GM21576 (cell line): ENCODE measurements at regions not wholly inside any gene's neighbourhood (a gene's known extent, or its start where the extent isn't known, plus 50 kb on each side); places are given as distances from the start of the nearest gene placed in this dataset.
"Not testable (repeated sequence)": the region's sequence is repeated elsewhere in the genome, so short reads cannot be mapped to it uniquely, and the experiment has no call there.

Experiments used
- ATAC-seq: cut with Tn5 transposase; IDR thresholded peaks from one replicate; pipeline ENCODE4 v1.9.1; 2021; ENCODE audit warnings: mild to moderate bottlenecking, moderate library complexity; ENCODE audit not compliant: unreplicated experiment

DNA sequence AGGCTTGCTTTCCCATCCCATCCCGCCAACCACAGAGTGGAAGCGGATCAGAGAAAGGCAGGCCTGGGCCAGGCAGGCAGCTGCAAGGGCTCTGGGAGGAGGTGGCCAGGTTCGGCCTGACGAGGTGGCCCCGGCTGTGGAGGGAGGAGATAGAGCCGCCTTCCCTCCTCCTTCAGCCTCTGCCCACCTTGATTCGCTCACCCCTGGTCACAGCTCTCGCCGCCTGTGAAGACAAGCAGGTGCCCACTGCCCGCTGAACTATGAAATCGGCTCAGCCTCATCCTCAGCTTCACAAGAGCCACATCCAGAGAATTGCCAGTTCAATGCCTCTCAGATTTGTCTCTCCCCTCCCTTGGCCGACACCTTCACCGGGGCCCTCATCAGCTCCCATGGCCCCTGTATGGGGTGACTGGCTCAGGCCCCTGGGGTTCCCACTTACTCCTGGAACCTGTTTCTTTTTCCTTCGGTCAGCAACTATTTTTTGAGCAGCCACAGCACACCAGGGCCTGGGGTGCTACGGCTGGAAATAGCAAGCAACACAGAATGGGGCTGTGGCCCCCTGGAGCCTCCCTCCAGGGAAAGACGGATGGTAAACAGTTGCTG is 80.0 kb upstream of the CHST15 start:
- no peak for ATAC-seq

DNA sequence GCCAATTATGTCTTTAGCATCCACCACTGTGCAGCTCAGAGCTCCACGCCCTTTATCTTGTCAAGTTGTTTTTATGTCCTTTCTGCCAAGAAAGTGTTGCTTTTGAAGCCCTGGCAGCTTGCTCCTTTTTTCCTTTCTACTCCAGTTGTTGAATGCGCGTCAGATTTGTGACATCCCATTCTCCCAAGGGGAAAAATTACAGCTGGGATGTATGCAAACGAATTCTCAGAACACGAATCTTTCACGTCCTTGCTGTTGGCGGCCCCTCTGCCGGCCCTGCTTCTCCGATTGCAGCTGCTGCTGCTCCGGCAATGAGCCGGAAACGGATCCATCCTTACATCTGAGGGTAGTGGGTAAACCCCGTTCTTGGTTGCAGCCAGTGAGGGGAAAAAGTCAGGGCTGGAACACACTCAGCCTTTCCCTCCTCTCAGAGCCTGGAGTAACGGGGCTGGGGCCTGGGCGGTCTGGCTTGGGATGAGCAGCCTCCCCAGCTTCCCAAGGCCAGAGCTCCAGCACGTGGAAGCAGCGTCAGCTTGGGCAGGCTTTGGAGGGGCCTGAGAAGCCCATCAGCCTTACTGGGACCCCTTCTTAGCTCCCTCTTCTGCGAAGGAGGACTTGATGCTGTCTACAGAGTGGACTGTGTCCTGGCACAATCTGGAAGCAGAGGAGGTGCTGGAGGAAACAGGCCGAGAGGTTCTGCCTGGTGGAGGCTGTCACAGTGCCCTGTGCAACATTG is 79.0 kb upstream of the CHST15 start:
- ATAC-seq, result no peak

DNA sequence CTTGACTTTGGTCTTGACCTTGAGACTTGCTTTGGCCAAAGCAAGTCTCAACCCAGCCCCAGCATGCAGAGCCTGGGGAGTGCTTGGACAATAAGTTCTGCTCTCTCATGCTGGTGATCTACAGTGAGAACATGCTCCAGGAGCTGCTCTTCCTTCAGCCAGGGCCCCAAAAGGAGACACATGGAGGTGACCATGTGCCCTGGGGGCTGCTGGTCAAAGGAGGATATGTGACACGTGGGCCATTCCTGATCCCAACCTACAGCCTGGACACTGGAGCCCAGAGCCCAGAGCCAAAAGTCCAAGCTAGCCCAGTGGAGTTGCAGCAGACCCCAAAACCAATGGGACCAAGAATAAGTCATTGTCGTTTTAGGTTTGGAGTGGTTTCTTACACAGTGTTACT is 78.2 kb upstream of the CHST15 start:
- no peak for ATAC-seq

DNA sequence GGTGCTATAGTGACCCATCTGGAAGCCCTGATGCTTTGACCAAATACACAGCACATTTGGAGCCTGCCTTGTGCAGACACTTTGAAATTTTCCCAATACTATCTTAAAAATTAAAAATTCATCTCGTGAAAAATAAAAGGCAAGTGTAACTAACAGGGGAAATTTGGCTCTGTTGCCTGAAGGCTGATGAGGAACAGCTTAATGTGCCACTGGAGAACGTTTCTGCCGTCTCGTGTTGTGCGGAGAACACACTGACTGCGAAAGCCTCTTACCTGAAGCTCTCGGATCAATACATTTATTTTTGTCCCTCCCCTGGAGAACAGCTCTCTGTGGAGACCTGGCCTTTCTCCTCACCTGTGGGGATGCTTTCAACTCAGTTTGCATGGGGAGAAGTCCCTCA is 77.2 kb upstream of the CHST15 start:
- no peak for ATAC-seq

DNA sequence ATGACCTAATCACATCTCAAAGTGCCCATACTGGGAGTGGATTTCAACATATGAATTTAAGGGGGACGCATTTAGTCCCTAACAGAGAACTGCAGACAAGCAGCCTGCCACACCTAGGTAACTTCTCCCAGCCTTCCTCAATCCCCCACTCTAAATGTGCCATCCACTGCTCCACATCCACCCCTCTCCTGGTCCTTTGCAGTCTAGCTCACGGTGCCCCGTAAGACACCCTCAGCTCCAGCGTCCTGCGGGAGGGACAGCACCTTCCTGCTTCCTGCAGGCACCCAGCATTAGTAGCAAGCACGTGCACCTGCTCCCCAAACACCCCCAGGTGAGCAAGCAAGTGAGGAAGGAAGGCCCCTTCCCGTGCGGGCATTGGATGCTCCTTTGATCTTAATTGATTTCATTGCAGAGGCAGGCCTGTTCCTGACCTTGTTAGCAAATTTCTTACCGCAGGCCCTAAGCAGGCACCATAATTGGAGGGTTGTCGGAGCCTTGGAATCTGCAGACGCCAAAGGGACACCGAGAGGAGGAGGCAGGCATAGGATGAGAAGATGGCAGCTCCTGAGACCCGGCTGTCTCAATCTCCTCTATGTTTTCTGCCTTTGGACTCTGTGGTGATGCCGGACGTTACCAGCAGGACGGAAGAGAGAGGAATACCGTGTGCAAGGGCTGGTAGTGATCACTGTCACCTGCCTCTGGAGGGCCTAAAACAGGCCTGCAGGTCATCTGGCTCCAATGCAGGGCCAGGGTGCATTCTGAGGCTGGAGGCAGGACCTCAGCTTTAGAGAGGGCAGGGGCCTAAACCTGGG is 75.8 kb upstream of the CHST15 start:
- no peak for ATAC-seq

DNA sequence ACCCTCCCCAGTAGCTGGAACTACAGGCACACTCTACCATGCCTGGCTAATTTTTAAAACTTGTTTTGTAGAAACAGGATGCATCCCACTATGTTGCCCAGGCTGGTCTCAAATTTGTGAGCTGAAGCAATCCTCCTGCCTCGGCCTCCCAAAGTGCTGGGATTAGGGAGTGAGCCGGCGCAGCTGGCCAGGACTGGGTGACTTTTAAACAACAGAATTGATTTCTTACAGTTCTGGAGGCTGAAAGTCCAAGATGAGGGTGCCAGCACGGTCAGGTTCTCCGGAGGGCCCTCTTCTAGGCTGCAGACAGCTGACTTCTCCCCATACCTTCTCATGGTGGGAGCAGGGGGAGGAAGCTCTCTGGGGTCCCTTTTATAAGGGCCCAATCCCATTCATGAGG is 75.2 kb upstream of the CHST15 start:
- ATAC-seq, result no peak

DNA sequence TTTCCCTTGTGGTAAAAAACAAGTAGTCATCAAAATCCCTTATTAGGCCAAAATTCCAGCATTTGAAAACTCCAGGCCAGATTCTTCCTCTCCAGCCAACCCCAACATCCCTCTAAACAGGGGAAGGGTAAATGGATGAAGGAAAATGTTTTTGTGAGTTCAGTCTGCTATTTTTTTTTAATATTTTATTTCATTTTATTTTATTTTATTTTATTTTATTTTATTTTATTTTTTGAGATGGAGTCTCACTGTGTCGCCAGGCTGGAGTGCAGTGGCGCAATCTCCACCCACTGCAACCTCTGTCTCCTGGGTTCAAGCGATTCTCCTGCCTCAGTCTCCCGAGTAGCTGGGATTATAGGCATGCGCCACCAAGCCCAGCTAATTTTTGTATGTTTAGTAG is 74.5 kb upstream of the CHST15 start:
- not testable (repeated sequence) for ATAC-seq

DNA sequence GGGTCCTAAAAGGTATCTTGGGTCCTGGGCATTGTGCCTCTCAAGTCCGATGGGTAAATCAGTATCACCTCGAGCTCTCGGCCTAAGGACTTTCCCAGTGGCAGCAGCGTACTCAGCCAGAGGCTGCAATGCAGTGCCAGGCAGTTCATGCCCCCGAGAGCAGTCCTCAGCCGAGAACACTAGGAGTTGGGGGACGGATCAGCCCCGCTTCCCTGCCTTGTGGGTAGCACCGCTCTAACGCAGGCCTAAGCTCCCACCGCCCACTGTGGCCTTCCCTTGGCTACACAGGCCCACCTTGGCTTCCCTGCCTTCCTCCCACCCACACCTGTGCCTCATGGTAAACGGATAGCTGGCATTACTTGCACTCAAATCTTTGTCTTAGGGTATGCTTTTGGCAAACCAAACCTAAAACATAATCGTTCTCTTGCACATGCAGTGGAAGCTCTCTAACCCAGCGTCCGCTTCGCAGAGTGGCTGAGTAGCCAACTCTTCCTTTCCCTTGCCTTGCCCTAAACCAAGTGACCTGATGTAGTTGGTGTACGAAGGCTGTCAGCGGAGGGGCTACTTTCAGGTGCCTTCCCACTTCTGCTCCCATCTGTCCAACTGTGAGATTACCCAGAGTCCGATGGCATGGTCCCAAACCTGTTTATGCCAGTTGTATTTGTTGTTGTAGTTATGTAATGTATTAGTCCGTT is 73.2 kb upstream of the CHST15 start:
- no peak for ATAC-seq

DNA sequence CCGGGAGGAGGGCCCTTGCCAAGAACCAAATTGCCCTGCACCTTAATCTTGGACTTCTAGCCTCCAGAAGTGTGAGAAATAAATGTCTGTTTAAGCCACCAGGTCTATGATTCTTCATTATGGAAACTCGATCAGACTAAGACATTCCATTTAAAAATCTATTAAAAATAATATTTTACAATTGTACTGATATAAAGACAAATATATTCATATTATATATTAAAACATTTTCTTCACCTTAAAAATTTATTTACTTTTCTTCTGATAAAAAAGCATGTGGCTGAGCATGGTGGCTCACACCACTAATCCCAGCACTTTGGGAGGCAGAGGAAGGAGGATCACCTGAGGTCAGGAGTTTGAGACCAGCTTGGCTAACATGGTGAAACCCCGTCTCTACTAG is 72.4 kb upstream of the CHST15 start:
- ATAC-seq, result no peak

DNA sequence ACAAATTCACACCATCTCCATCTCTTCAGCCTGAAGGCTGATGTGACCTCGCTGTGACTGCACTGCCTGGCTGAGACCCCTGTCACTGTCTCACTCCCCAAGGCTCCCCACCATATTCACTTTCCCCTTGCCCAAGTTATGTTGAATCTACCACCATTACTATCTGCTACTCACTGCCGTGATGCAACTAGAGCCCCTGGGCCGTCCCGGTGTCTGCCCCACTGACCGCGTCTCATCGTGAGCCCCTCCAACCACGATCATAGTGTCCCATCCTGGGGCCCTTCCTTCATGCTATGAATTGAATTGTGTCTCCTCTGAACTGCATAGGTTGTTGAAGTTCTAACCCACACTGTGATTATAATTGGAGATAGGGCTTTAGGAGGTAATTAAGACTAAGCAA is 71.9 kb upstream of the CHST15 start:
- no peak for ATAC-seq

DNA sequence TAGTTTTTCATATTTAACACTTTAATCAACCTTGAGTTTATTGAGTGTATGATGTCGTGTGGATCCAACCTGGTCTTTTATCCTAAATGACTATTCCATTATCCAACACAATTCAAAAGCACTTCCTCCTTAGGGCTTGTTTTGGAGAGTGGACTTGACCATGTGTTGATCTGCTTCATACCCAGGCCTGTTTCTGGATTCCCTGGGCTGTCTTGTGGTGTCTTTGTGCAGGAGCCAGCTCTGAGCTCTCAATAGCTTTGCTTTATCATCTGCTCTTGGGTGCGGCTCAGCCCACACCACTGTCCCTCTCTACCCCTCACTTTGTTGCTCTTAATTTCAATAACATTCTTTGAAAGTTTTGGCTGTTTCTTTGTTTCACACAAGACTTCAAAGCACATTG is 70.9 kb upstream of the CHST15 start:
- ATAC-seq, result no peak

DNA sequence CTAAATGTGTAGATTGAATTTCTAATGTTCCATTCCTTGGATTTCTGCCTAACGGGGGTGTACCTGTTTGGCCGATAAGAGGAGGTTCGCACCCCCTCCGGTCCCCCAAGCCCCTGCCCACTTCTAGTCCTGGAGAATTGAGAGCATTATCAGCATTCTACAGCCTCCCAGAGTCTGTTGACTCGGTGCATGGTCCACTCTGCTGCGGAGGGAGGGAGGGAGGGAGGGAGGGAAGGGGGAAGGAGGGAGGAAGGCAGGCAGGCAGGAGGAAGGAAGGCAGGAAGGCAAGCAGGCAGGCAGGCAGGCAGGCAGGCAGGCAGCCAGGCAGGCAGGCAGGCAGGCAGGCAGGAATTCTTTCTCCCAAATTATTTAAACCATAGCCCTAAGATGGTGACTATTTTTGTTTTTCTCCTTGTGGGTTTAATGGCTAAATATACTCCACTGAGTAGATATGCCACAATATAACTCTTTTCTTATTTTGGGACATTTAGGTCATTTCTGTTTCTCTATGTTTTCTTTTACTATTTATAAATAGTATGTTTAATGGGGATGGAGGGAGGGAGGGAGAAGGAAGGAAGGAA is 69.5 kb upstream of the CHST15 start:
- ATAC-seq, result no peak

DNA sequence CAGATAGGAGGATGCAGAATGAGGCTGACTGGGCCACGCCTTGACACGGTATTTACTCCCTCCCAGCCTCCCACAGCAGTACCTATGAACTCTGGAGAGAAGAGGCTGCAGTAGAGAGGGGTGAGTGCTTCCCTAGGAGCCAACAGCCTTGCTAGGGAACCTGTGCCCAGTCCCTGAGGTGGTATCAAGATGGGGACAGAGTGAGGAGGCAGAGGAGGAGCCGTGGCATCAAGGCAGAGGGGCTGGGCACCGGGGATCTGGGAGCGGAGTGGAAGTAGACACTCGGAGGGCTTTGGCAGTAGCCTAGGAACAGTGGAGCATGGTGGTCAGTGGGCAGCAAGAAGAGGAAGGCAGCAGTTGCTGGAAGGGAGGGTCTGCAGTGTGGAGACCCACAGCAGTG is 68.7 kb upstream of the CHST15 start:
- ATAC-seq, result no peak

DNA sequence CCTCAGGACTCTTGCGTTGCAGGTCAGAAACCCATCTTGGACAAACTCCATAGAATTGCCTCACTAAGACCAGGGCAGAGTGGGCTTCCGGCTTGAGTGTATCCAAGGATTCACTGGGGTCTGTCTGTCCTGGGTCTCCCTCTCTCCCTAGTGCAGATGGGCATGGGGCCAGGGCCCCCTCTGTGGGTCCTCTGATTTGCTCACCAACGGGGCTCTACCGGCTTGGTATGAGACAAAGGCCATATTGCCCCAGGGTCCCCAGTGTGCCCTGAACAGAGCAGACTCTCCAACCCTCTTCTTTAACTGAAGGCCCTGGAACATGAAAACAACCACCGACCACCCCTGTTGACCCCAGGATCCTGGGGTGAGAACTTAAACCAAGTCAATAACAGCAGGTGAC is 68.2 kb upstream of the CHST15 start:
- ATAC-seq, result no peak

DNA sequence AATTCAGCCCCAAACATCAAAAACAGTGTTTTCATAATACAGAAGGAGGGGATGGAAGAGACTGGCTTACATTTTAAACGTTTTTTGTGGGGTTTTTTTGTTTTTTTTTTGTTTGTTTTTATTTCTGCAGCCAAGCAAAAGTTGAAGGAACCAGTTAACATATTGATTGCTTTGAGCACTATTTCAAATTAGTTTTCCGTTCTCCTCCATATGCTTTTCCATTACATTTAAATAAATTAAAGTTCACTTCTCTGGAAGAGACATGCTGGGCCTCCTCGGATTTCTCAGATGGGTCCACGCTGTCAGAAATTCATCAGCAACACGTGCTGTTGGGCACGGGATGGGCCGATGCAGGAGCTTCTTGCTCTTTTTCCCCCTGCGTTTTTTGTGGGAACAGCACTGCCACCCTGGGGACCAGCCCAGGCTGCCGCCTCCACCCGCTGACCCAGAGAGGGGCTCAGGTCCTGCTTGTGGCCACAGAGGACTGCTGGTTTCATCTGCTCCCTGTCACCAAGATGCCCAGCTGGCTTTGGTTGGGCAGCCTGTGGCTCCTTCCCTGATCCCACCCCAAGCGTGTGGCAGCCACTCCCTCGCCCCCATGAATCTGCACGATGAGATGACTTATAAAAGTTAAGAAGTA is 67.7 kb upstream of the CHST15 start:
- ATAC-seq, result no peak

DNA sequence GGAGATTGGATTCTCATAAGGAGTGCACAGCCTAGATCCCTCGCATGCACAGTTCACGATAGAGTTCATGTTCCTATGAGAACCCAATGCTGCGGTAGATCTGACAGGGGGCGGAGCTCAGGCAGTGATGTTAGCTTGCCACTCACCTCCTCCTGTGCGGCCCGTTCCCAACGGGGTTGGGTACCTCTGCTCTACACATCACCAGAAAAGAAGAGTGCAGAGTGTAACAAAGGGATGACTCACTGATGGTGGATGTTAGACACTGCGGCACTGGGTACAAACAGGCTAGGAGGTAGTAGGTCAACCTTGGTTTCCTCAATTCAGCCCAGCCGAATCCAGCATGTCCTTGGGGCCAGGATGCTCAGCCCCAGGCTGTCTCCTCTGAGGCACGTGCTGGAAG is 66.8 kb upstream of the CHST15 start:
- ATAC-seq, result no peak

DNA sequence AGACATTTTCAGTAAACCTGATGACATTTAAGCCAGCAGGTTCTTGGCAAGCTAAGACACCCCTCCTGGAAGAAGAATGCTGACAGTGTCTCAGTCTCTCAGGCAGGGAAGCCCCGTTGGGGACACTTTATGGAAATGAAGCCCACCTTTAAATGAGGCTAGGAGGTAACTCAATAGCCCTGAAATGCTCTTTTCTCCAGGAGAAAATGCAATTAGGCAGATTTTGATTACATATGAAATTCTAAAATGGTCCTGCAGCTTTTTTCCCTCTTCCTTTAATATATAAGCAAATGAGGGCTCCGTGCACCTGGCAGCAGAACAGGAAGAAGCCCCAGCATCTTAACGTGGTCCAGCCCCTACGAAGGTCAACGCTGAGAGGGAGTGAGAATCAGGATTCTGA is 65.8 kb upstream of the CHST15 start:
- no peak for ATAC-seq

DNA sequence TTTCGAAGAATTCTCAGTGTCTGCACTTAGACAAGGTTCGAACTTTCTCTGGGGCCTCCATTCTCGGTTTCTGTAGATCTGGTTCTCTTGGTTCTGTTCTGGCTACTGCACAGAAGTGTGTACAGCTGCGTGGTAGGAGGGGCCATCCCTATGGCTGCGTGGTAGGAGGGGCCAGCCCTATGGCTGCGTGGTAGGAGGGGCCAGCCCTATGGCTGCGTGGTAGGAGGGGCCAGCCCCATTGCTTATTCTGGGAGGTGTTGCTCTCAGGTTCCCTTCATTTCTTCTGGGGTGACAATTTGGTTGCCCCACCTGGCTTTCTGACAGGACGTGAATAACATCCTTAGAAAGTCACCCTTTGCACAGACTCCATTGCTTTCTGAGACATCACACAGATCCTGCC is 65.2 kb upstream of the CHST15 start:
- ATAC-seq, result no peak

DNA sequence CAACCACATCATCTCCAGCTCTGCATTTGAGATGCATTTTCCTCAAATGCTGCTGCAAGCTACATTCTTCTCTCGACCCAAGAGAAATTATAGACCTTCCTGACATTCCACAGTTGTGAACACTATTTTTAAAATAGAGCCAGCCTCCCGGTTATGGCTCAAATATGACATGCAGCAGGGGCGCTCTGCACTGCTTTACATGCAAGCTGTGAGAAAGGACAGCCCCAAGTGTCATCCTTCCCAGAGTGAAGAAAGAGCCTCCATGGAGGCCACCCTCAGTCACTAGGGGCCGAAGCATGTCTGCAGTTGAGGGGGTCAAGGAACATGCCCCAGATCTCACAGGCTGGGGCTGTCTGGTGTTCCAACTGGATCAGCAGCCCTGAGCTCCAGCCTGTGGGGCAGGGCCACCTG is 63.9 kb upstream of the CHST15 start:
- ATAC-seq, result no peak

DNA sequence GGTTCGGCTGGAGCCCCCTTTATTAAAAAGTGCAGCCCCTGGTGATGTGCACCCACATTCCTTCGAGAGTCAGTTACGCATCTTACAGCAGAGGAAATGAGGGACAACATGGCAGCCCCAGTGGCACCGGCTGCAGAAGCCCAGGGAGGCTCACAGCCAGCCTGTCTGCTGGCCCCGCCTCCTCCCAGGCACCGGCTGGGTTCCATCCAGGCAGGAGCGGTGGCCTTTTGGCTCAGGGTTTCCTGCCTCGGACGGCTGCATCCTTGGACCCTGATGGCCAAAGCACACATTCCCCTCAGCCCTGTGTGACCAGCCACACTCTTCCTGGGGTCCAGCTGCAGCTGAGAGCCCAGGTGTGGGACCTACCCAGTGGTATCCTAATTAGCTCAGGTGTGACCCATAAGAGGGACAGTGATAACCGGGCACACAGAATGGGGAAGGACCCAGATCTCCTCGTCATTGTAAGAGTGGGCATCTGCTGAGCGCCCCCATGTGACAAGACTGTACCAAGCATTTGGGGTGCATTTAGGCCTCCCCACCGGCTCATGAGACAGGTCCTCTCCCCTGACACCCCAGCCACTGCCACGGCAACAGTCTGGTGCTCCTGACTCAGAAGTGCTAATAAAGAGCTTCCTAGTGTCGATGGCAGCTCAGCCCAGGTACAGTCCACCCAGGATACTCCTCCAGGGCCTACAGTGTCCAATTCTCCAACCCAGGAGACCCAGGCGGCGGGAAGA is 63.3 kb upstream of the CHST15 start:
- no peak for ATAC-seq
